ENCODE measurements at regions not wholly inside any gene's neighbourhood (a gene's known extent, or its start where the extent isn't known, plus 50 kb on each side); places are given as distances from the start of the nearest gene placed in this dataset.

GRCh38 chr5:86885011-86885410 is 267.3 kb downstream of the COX7C start:
- Histone ChIP-seq H2AK5ac (ENCODE audit: low read depth, low read length) (no peak overlapping the region), H4K8ac (ENCODE audit: low read depth in 2 of 2, low read length in 2 of 2) (no peak overlapping the region), H4K91ac (ENCODE audit: insufficient read depth, low read depth, low read length) (no peak overlapping the region), H3K9me1 (ENCODE audit: insufficient read depth, low read length) (no peaks in the 10 kb centered on the region), H3K9me3 (ENCODE audit: control insufficient read depth, insufficient read depth, low read length) (no peaks in the 10 kb centered on the region), H3K4me2 (ENCODE audit: low read depth, low read length) (no peak overlapping the region), H2BK5ac (ENCODE audit: low read depth, low read length, poor library complexity, severe bottlenecking) (no peak overlapping the region), H3K4me1 (ENCODE audit: control insufficient read depth, insufficient read depth, low read length) (no peaks in the 10 kb centered on the region), H3K4me3 (ENCODE audit: insufficient read depth, low read depth, low read length) (no peak overlapping the region), H3K9ac (ENCODE audit: low read depth, low read length) (no peak overlapping the region), H3K14ac (replicated peaks; ENCODE audit: low read depth, low read length) (no peak overlapping the region), H3K23ac (ENCODE audit: low read depth, low read length) (no peak overlapping the region), H3K18ac (ENCODE audit: low read depth, low read length) (no peak overlapping the region), H3K27me3 (ENCODE audit: control insufficient read depth, insufficient read depth, low read length) (no peaks in the 10 kb centered on the region), H3K56ac (ENCODE audit: extremely low read depth, insufficient read depth, low read length) (no peak overlapping the region), H3K79me1 (ENCODE audit: low read depth in 1 of 2, low read length in 2 of 2) (no peaks in the 10 kb centered on the region), H2BK120ac (ENCODE audit: low read depth, low read length) (no peak overlapping the region), H4K5ac (ENCODE audit: low read depth, low read length) (no peak overlapping the region), H3K27ac (ENCODE audit: insufficient read depth, low read length) (no peak overlapping the region), H2BK20ac (ENCODE audit: low read depth, low read length) (no peak overlapping the region), H2AK9ac (replicated peaks; ENCODE audit: low read depth, low read length, poor library complexity) (no peak overlapping the region), H4K20me1 (ENCODE audit: insufficient read depth, low read length) (no peaks in the 10 kb centered on the region), H2AFZ (replicated peaks; ENCODE audit: low read length, poor library complexity) (no peak overlapping the region), H2BK15ac (ENCODE audit: low read depth, low read length) (no peak overlapping the region), H3K4ac (ENCODE audit: low read depth, low read length) (no peak overlapping the region), H3K36me3 (ENCODE audit: control insufficient read depth, insufficient read depth, low read length) (no peaks in the 10 kb centered on the region)
- in situ Hi-C loops (cut with MboI; ENCODE audit: low sequenced_read_pairs), result no loop called here
- ChIA-PET POLR2A (ENCODE audit: unreplicated experiment) (no interaction called here), CTCF (interaction anchor here (1.8 kb wide), 1 partner anchor 83 kb away, joined by 4 read pairs; no protein-coding TSS in a partner anchor)
- dilution Hi-C loops (cut with HindIII; ENCODE audit: low sequenced_read_pairs, unreplicated experiment), result no loop called here
- DNase-seq, result no peak
- TF ChIP-seq FOS (IDR thresholded peaks at IDR 0.05; ENCODE audit: low read depth, low read length), result no peak
- TF ChIP-seq RAD21 (IDR thresholded peaks at IDR 0.05; ENCODE audit: low read length), result no peak
- TF ChIP-seq CEBPB (IDR thresholded peaks at IDR 0.05; ENCODE audit: low read depth, low read length), result no peak
- no peak for TF ChIP-seq POLR2A (IDR thresholded peaks at IDR 0.05; ENCODE audit: low read depth, low read length)
- no peak for TF ChIP-seq SMC3 (IDR thresholded peaks at IDR 0.05; ENCODE audit: low read depth, low read length)
- TF ChIP-seq BHLHE40 (IDR thresholded peaks at IDR 0.05; ENCODE audit: low read depth, low read length), result no peak
- 88% methylated on average over 1 of the region's 2 CpGs; no CpG with 5 or more reads in 1 of the 2 experiments for WGBS, 2 experiments (ENCODE audit: extremely low coverage in 2 of 2, insufficient read length in 1 of 2)
- no TSS peak for BruUV-seq (replicated peaks)
- intact Hi-C loops (cut with micrococcal nuclease), result no loop called here
- ATAC-seq (ENCODE audit: low read depth), result no peak
